Smooth muscle cell (in vitro differentiated cells): ENCODE measurements at regions not wholly inside any gene's neighbourhood (a gene's known extent, or its start where the extent isn't known, plus 50 kb on each side); places are given as distances from the start of the nearest gene placed in this dataset.

Experiments used
- DNase-seq: peaks from one replicate; lab custom pipeline; 2025; ENCODE audit not compliant: unreplicated experiment; lab: John Stamatoyannopoulos, UW
- H2AFZ ChIP-seq: fragments of 200-600 bp; sonication (generic); 2 replicates; pipeline ENCODE4 v1.6.0; 2016; ENCODE audit warnings: antibody characterized with exemption, low read depth, mild to moderate bottlenecking
- H3F3A ChIP-seq: fragments of 200-600 bp; sonication (generic); 2 replicates; pipeline ENCODE4 v1.6.0; 2017; ENCODE audit warnings: antibody characterized with exemption, low read depth
- H3K27ac ChIP-seq: fragments of 200-600 bp; sonication (generic); 2 replicates; pipeline ENCODE4 v1.5.1; 2016; ENCODE audit warnings: low read depth, mild to moderate bottlenecking
- H3K27me3 ChIP-seq: fragments of 200-600 bp; sonication (generic); 2 replicates; pipeline ENCODE4 v1.6.1; 2016; ENCODE audit warnings: low read depth, mild to moderate bottlenecking
- H3K36me3 ChIP-seq: fragments of 200-600 bp; sonication (generic); 2 replicates; pipeline ENCODE4 v1.5.1; 2016; ENCODE audit warnings: low read depth
- H3K4me1 ChIP-seq: fragments of 200-600 bp; sonication (generic); 2 replicates; pipeline ENCODE4 v1.5.1; 2016; ENCODE audit warnings: low read depth
- H3K4me2 ChIP-seq: fragments of 200-600 bp; sonication (generic); 2 replicates; pipeline ENCODE4 v1.6.0; 2016; ENCODE audit warnings: mild to moderate bottlenecking
- H3K4me3 ChIP-seq: fragments of 200-600 bp; sonication (generic); 2 replicates; pipeline ENCODE4 v1.5.1; 2016; ENCODE audit warnings: mild to moderate bottlenecking
- H3K79me2 ChIP-seq: fragments of 200-600 bp; sonication (generic); 2 replicates; pipeline ENCODE4 v1.6.0; 2016; ENCODE audit warnings: low read depth, mild to moderate bottlenecking
- H3K9ac ChIP-seq: fragments of 200-600 bp; sonication (generic); 2 replicates; pipeline ENCODE4 v1.6.0; 2016; ENCODE audit warnings: low read depth
- H3K9me3 ChIP-seq: fragments of 200-600 bp; sonication (generic); replicated peaks from 2 replicates; pipeline ENCODE4 v1.5.1; 2016; ENCODE audit warnings: low read depth
- H4K20me1 ChIP-seq: fragments of 200-600 bp; sonication (generic); 2 replicates; pipeline ENCODE4 v1.6.0; 2016; ENCODE audit warnings: low read depth
- CTCF ChIP-seq: fragments of 200-600 bp; sonication (generic); IDR thresholded peaks from 2 replicates; pipeline ENCODE4 v1.5.1; 2017; ENCODE audit warnings: borderline replicate concordance, mild to moderate bottlenecking, antibody characterized with exemption; ENCODE audit not compliant: insufficient read depth, poor library complexity, severe bottlenecking
- WGBS: methylation state at CpG from one replicate; pipeline ENCODE4 v1.1.7; 2016; ENCODE audit warnings: low lambda C conversion rate; 5-methylcytosine and 5-hydroxymethylcytosine counted together

- H2AFZ ChIP-seq = no peak overlapping the region
- no peaks in the 10 kb centered on the region for H3K79me2 ChIP-seq
- peaks cover 35% of the 10 kb centered on the region for H3K27me3 ChIP-seq
- no peaks in the 10 kb centered on the region for H3K9me3 ChIP-seq
- no peaks in the 10 kb centered on the region for H3K36me3 ChIP-seq
- no peak for DNase-seq
- 60% methylated on average over 3 of the region's 3 CpGs for WGBS
- no peak for TF ChIP-seq CTCF
- peaks cover 25% of the 10 kb centered on the region for H3K4me1 ChIP-seq
- no peaks in the 10 kb centered on the region for H3F3A ChIP-seq
- H3K4me3 ChIP-seq = no peak overlapping the region
- H4K20me1 ChIP-seq = no peaks in the 10 kb centered on the region
- no peak overlapping the region for H3K4me2 ChIP-seq
- no peak overlapping the region for H3K27ac ChIP-seq
- no peak overlapping the region for H3K9ac ChIP-seq
Observed at GRCh38 chr17:49915260-49915659, 53.7 kb upstream of the DLX4 start.

- TF ChIP-seq CTCF = no peak
- no peak for DNase-seq
- Histone ChIP-seq H3F3A (no peaks in the 10 kb centered on the region), H3K27ac (no peak overlapping the region), H3K9ac (no peak overlapping the region), H2AFZ (no peak overlapping the region), H3K79me2 (no peaks in the 10 kb centered on the region), H3K36me3 (no peaks in the 10 kb centered on the region), H3K4me3 (no peak overlapping the region), H3K27me3 (peaks cover 31% of the 10 kb centered on the region), H3K4me1 (peaks cover 21% of the 10 kb centered on the region), H3K4me2 (no peak overlapping the region), H4K20me1 (no peaks in the 10 kb centered on the region), H3K9me3 (no peaks in the 10 kb centered on the region)
- 50% methylated on average over 10 of the region's 10 CpGs for WGBS
Observed at GRCh38 chr17:49915670-49916069, 53.3 kb upstream of the DLX4 start.

DNA sequence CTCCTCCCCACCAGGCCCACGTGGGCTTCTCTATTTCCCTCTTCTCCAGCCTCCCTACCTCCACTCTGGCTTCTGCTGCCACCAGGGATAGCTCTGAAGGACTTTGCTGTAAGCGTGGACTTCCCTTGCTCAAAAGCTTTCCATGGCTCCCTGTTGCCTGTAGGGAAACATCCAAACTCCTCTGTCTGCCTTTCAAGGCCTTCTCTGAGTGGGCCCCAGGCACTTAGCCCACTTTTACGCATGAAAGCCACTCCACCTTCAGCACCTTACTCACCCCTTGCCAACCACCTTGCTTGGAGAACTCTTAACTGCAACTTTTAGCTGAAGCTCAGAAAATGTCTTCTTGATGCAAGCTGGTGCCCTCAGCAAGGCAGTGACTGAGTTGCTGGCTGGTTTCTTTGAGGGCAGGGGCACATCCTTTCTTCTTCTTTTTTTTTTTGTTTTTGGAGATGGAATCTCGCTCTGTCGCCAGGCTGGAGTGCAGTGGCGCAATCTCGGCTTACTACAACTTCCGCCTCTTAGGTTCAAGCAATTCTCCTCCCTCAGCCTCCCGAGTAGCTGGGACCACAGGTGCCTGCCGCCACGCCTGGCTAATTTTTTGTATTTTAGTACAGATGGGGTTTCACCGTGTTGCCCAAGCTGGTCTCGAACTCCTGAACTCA is 52.0 kb upstream of the DLX4 start:
- H3K27ac ChIP-seq = no peak overlapping the region
- peaks cover 12% of the 10 kb centered on the region for H3K4me1 ChIP-seq
- no peak for DNase-seq
- H4K20me1 ChIP-seq = no peaks in the 10 kb centered on the region
- no peaks in the 10 kb centered on the region for H3K36me3 ChIP-seq
- 88% methylated on average over 13 of the region's 13 CpGs for WGBS
- no peaks in the 10 kb centered on the region for H3F3A ChIP-seq
- H3K4me2 ChIP-seq = no peak overlapping the region
- H3K4me3 ChIP-seq = no peak overlapping the region
- H3K27me3 ChIP-seq = peaks cover 18% of the 10 kb centered on the region
- no peak overlapping the region for H2AFZ ChIP-seq
- no peak overlapping the region for H3K9ac ChIP-seq
- no peaks in the 10 kb centered on the region for H3K79me2 ChIP-seq
- TF ChIP-seq CTCF = no peak
- no peaks in the 10 kb centered on the region for H3K9me3 ChIP-seq

- Histone ChIP-seq H3K9ac (no peak overlapping the region), H4K20me1 (no peaks in the 10 kb centered on the region), H3K36me3 (no peaks in the 10 kb centered on the region), H3K27ac (no peak overlapping the region), H3F3A (no peaks in the 10 kb centered on the region), H3K4me2 (no peak overlapping the region), H3K4me3 (no peak overlapping the region), H3K27me3 (peaks cover 15% of the 10 kb centered on the region), H3K4me1 (peaks cover 10% of the 10 kb centered on the region), H3K9me3 (no peaks in the 10 kb centered on the region), H2AFZ (no peak overlapping the region), H3K79me2 (no peaks in the 10 kb centered on the region)
- 94% methylated on average over 1 of the region's 1 CpG for WGBS
- no peak for DNase-seq
- TF ChIP-seq CTCF = no peak
Observed at GRCh38 chr17:49918591-49918990, 50.4 kb upstream of the DLX4 start.
